Mesodermal cell (in vitro differentiated cells): ENCODE measurements at regions not wholly inside any gene's neighbourhood (a gene's known extent, or its start where the extent isn't known, plus 50 kb on each side); places are given as distances from the start of the nearest gene placed in this dataset.

ENCODE experiments used
- H3K27ac ChIP-seq: 2 replicates; pipeline ENCODE4 v1.7.0; 2013; ENCODE audit warnings: mild to moderate bottlenecking, low read depth, low read length, moderate library complexity; ENCODE audit not compliant: severe bottlenecking
- H3K36me3 ChIP-seq: 2 replicates; pipeline ENCODE4 v1.7.1; 2013; ENCODE audit warnings: mild to moderate bottlenecking, low read length, moderate library complexity; ENCODE audit not compliant: control insufficient read depth, insufficient read depth
- H3K4me1 ChIP-seq: one replicate; pipeline ENCODE4 v1.7.1; 2013; ENCODE audit warnings: mild to moderate bottlenecking, low read length; ENCODE audit not compliant: insufficient read depth, control insufficient read depth, poor library complexity, severe bottlenecking
- H3K4me3 ChIP-seq: 2 replicates; pipeline ENCODE4 v1.7.0; 2013; ENCODE audit warnings: low read length, control low read depth, mild to moderate bottlenecking; ENCODE audit not compliant: insufficient read depth, poor library complexity, severe bottlenecking; ENCODE audit errors: extremely low read depth
- H3K9me3 ChIP-seq: 2 replicates; pipeline ENCODE4 v1.7.1; 2013; ENCODE audit warnings: mild to moderate bottlenecking, low read length, moderate library complexity; ENCODE audit not compliant: control insufficient read depth
- WGBS, 2 experiments: methylation state at CpG; one replicate each; pipeline ENCODE4 v1.1.5; 2013; ENCODE audit warnings: missing lambda C conversion rate in 2 of 2; ENCODE audit not compliant: insufficient coverage in 2 of 2; 5-methylcytosine and 5-hydroxymethylcytosine counted together

DNA sequence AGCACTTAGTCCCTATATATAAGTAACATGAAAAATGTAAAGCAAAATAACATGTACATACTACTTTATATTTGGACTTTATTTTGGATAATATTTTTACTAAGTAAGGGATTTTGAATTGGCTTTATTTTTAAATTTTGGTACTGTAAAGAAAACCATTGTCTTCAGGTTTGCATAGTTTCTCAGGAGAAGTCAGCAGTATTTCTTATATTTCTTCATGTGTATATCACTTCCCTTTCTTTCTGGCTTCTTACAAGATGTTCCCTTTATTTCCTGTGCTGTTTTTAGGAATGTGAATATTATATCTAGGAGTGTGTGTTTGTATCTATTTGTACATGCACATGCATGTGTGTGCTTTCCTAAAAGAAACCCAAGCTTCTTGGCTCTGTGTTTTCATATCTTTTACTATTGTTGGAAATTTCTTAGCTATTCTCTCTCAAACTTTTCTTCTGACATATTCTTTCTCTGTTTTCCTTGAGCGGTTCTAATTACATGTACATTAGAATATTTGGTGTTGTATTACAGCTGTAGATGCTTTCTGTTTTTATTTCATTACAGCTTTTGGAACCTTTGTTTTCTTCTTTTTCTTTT lies 1549.7 kb upstream of the ACVR2A start:
- H3K27ac ChIP-seq = no peak overlapping the region
- no CpG with 5 or more reads among the region's 1 CpG for WGBS, 2 experiments
- H3K9me3 ChIP-seq = peaks cover 4% of the 10 kb centered on the region
- H3K4me1 ChIP-seq = no peaks in the 10 kb centered on the region
- no peaks in the 10 kb centered on the region for H3K36me3 ChIP-seq
- no peak overlapping the region for H3K4me3 ChIP-seq

DNA sequence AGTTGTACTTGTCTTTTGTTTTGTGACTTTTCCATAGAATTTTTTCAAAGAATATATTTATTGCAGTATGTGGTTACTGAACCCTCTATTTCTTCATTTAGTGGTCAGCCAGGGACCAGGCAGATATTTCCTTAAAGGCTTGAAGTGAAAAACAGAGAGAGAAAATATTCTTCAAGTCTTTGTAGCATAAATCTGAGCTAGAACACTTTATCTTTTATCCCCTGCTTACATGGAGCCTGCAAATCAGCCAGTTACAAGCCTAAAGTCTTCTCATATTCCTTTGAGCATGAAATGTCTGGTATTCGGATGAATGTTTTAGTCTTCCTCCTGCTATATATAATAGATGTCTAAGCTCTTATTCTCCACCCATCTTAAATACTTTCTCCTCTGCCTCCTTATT lies 1557.5 kb upstream of the ACVR2A start:
- Histone ChIP-seq H3K36me3 (no peaks in the 10 kb centered on the region), H3K4me1 (no peaks in the 10 kb centered on the region), H3K27ac (no peak overlapping the region), H3K9me3 (no peaks in the 10 kb centered on the region), H3K4me3 (no peak overlapping the region)
- no CpG with 5 or more reads among the region's 1 CpG for WGBS, 2 experiments

GRCh38 chr2:146278881-146279280 lies 1565.9 kb upstream of the ACVR2A start:
- Histone ChIP-seq H3K27ac (no peak overlapping the region), H3K9me3 (no peaks in the 10 kb centered on the region), H3K36me3 (no peaks in the 10 kb centered on the region), H3K4me3 (no peak overlapping the region), H3K4me1 (no peaks in the 10 kb centered on the region)
- WGBS, 2 experiments = no CpG with 5 or more reads among the region's 2 CpGs

DNA sequence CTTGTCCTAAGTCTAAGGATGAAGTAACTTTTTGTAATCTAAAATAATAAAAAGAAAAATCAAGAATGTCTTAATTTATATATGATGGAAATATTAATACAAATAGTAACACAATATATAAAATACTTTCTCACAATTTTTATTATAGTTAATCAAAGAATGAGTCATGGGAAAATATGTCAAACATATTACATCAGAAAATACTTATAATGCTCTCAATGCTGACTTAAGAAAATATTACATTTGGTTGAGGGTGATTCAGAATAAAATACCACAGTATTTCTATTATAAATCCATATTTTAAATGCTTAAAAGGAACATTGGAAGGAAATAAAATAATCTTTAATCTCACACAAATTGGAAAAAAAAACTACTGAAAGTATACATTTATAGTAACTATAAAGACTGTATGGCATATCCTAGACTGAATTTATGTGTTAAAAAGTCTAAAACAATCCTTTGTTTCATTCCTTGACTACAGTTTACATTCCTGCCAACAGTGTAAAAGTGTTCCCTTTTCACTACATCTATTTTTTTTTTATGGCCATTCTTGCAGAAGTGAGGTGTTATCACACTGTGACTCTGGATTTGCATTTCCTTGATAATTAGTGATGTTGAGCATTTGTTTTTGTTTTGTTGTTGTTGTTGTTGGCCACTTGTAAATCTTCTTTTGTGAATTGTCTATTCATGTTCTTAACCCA lies 1573.5 kb upstream of the ACVR2A start:
- no peaks in the 10 kb centered on the region for H3K36me3 ChIP-seq
- H3K27ac ChIP-seq = no peak overlapping the region
- no peak overlapping the region for H3K4me3 ChIP-seq
- no peaks in the 10 kb centered on the region for H3K4me1 ChIP-seq
- H3K9me3 ChIP-seq = no peaks in the 10 kb centered on the region

DNA sequence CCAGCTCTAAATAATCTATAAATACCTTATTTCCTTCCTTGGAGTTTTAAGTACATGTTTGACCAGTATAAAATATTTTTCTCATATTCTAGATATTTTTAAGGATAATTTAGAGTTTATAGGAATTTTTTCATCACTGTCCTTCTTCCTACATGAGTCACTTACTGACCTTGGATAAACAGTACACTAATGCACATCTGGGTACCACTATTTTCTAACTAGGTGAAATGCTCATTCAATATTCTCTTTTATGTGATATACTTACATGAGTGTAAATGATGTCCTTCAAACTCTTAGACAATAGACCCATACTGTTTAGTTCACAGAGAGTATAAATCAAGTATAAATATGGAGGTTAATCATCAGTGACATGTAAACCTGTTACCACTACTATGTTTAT lies 1574.2 kb upstream of the ACVR2A start:
- no peak overlapping the region for H3K27ac ChIP-seq
- no peak overlapping the region for H3K4me3 ChIP-seq
- no peaks in the 10 kb centered on the region for H3K36me3 ChIP-seq
- no peaks in the 10 kb centered on the region for H3K4me1 ChIP-seq
- no peaks in the 10 kb centered on the region for H3K9me3 ChIP-seq

DNA sequence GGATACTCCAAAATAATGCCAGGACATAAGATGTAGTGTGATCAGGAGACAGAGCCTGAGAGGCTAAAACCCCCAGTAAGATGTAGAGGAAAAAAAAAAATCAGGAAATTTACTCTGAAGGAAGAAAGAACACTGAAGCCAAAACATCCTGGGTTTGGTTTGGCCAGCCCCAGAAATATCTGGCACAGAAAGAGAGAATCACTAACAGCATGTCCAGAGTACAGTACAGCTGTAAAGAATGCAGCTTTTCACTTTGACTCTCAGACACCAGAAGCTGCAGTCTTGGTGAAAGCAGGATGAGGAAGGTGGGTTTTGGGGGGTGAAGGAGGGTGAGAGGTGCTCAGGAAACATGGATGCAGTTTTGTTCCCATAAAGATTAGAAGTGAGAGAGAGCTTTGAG lies 1577.7 kb upstream of the ACVR2A start:
- Histone ChIP-seq H3K4me1 (no peaks in the 10 kb centered on the region), H3K4me3 (no peak overlapping the region), H3K36me3 (no peaks in the 10 kb centered on the region), H3K27ac (no peak overlapping the region), H3K9me3 (no peaks in the 10 kb centered on the region)

GRCh38 chr2:146265656-146266055 lies 1579.2 kb upstream of the ACVR2A start:
- H3K4me3 ChIP-seq = no peak overlapping the region
- WGBS, 2 experiments = 76 to 92% methylated on average over 2 to 4 of the region's 6 CpGs
- H3K9me3 ChIP-seq = no peaks in the 10 kb centered on the region
- H3K4me1 ChIP-seq = no peaks in the 10 kb centered on the region
- no peaks in the 10 kb centered on the region for H3K36me3 ChIP-seq
- no peak overlapping the region for H3K27ac ChIP-seq

DNA sequence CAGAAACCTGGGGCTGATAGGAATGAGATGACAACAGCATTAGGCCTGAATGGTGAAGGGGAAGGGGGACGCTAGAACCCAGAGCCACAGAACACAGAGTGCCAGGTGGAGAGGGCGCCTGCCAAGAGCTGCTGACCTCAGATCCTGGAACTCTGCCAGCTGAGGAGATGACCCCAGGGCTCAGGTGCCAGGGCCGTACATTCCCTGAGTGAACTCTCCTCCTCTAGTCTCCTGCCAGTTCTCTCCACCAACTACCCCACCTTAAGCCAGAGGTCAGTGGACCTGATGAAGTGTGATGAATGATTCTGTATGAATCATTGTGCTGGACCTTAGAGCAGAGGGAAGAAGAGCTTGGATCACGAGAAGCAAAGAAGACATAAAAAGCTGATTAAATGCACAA lies 1582.2 kb upstream of the ACVR2A start:
- Histone ChIP-seq H3K9me3 (no peaks in the 10 kb centered on the region), H3K4me3 (no peak overlapping the region), H3K27ac (no peak overlapping the region), H3K4me1 (no peaks in the 10 kb centered on the region), H3K36me3 (no peaks in the 10 kb centered on the region)
- 83 to 87% methylated on average over 1 to 2 of the region's 4 CpGs for WGBS, 2 experiments

GRCh38 chr2:146260551-146260950 lies 1584.3 kb upstream of the ACVR2A start:
- Histone ChIP-seq H3K4me1 (no peaks in the 10 kb centered on the region), H3K9me3 (no peaks in the 10 kb centered on the region), H3K27ac (no peak overlapping the region), H3K36me3 (no peaks in the 10 kb centered on the region), H3K4me3 (no peak overlapping the region)
- 82 to 100% methylated on average over 1 to 2 of the region's 5 CpGs for WGBS, 2 experiments

GRCh38 chr2:146259816-146260215 lies 1585.0 kb upstream of the ACVR2A start:
- no peak overlapping the region for H3K4me3 ChIP-seq
- no peaks in the 10 kb centered on the region for H3K9me3 ChIP-seq
- no peak overlapping the region for H3K27ac ChIP-seq
- WGBS, 2 experiments = 100% methylated on average over 1 of the region's 2 CpGs; no CpG with 5 or more reads in 1 of the 2 experiments
- H3K36me3 ChIP-seq = no peaks in the 10 kb centered on the region
- no peaks in the 10 kb centered on the region for H3K4me1 ChIP-seq

DNA sequence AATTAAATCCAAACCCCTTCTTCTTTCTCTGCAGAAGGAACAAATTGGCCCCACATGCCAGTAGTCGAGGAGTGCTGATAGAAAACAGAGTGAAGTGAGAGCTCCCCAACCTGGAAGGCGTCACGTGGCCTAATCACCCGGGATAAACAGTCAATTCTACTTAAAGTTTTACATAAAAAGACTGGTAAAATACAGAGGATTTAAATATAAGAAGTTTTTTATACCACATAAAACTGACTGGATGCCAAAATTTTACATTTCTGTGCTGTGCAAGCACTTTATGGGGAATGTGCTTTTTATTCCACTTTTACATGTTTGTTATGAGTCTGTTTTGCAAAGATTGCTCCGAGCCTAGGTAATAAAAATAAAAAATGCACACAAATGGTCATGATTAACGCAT lies 1586.8 kb upstream of the ACVR2A start:
- no CpG with 5 or more reads among the region's 6 CpGs for WGBS, 2 experiments
- H3K36me3 ChIP-seq = no peaks in the 10 kb centered on the region
- H3K4me3 ChIP-seq = no peak overlapping the region
- no peaks in the 10 kb centered on the region for H3K9me3 ChIP-seq
- H3K27ac ChIP-seq = no peak overlapping the region
- H3K4me1 ChIP-seq = no peaks in the 10 kb centered on the region
